Cerebellar nuclear complex (tissue), 1 donor: ENCODE measurements at regions not wholly inside any gene's neighbourhood (a gene's known extent, or its start where the extent isn't known, plus 50 kb on each side); places are given as distances from the start of the nearest gene placed in this dataset.

Experiments
- DNase-seq, 2 experiments: peaks; one replicate each; lab custom pipeline; 2025; lab: John Stamatoyannopoulos, UW

- DNase-seq, result no peak
These were observed 441.2 kb upstream of the ANO3 start for GRCh38 chr11:25890626-25891260.

- DNase-seq, result no peak
These were observed 440.0 kb upstream of the ANO3 start for GRCh38 chr11:25891960-25892359.

GRCh38 chr11:25899617-25900160 is 432.2 kb upstream of the ANO3 start:
- no peak for DNase-seq

GRCh38 chr11:25900814-25901213 is 431.1 kb upstream of the ANO3 start:
- DNase-seq, result no peak

- no peak for DNase-seq
These were observed 430.5 kb upstream of the ANO3 start for GRCh38 chr11:25901415-25901814.

GRCh38 chr11:25902476-25902875 is 429.5 kb upstream of the ANO3 start:
- DNase-seq, result no peak

- no peak for DNase-seq
These were observed 423.2 kb upstream of the ANO3 start for GRCh38 chr11:25908726-25909125.

GRCh38 chr11:25910086-25910485 is 421.8 kb upstream of the ANO3 start:
- no peak for DNase-seq

- DNase-seq, result no peak
These were observed 411.6 kb upstream of the ANO3 start for GRCh38 chr11:25920356-25920755.

- DNase-seq, result no peak
These were observed 407.3 kb upstream of the ANO3 start for GRCh38 chr11:25924586-25924985.

GRCh38 chr11:25925359-25925758 is 406.6 kb upstream of the ANO3 start:
- DNase-seq, result no peak

GRCh38 chr11:25927411-25927953 is 404.4 kb upstream of the ANO3 start:
- DNase-seq, result no peak

- no peak for DNase-seq
These were observed 403.9 kb upstream of the ANO3 start for GRCh38 chr11:25928076-25928475.

- no peak for DNase-seq
These were observed 393.0 kb upstream of the ANO3 start for GRCh38 chr11:25938952-25939351.

GRCh38 chr11:25939691-25940090 is 392.2 kb upstream of the ANO3 start:
- no peak for DNase-seq

GRCh38 chr11:25941353-25941752 is 390.6 kb upstream of the ANO3 start:
- DNase-seq, result no peak

- DNase-seq, result no peak
These were observed 388.9 kb upstream of the ANO3 start for GRCh38 chr11:25943031-25943430.

GRCh38 chr11:25943777-25944661 is 387.9 kb upstream of the ANO3 start:
- no peak for DNase-seq

- no peak for DNase-seq
These were observed 382.0 kb upstream of the ANO3 start for GRCh38 chr11:25949918-25950317.

GRCh38 chr11:25953006-25953405 is 378.9 kb upstream of the ANO3 start:
- DNase-seq, result no peak

- DNase-seq, result no peak
These were observed 373.9 kb upstream of the ANO3 start for GRCh38 chr11:25958045-25958444.

- DNase-seq, result no peak
These were observed 370.4 kb upstream of the ANO3 start for GRCh38 chr11:25961539-25961938.
